ENCODE measurements at regions not wholly inside any gene's neighbourhood (a gene's known extent, or its start where the extent isn't known, plus 50 kb on each side); places are given as distances from the start of the nearest gene placed in this dataset.

DNA sequence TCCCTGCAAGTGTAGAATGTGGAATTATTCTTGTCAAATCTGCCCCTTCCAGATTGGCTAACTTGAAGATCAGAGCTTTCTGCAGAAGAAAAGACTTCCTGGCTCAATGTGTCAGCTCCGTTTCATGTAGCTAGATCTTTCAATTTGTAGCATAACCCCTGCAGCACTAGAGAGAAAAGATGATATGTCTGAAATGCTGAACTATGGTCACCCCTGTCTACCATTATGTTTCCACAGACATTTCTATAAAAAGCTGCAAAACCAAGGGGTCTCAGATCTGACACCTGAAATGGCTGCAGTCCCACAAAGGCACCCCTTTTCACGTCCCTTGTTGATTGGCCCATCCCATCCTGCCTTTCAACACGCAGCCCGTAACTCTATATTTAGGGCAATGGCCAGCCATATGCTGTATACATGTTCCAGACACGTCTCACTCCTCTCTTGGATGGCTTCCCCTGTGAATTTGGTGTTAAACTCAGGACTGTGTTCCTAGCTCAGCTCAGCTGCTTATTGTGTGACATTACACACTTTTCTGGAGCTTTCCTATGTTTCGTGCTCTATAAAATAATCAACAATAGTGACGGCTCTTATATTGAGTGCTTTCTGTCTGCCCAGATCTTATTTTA lies 648.6 kb upstream of the CELF2 start:
- Histone ChIP-seq H3K36me3 (ENCODE audit: insufficient read depth, low read depth, low read length) (no peaks in the 10 kb centered on the region), H3K9ac (ENCODE audit: low read depth, low read length) (no peak overlapping the region), H3K27me3 (ENCODE audit: insufficient read depth, low read length) (no peaks in the 10 kb centered on the region), H3K4me3 (ENCODE audit: low read length) (no peak overlapping the region), H3K9me3 (ENCODE audit: insufficient read depth, low read depth, low read length) (no peaks in the 10 kb centered on the region), H3K4me1 (ENCODE audit: insufficient read depth, low read length) (no peaks in the 10 kb centered on the region), H3K27ac (ENCODE audit: low read length) (no peak overlapping the region)

DNA sequence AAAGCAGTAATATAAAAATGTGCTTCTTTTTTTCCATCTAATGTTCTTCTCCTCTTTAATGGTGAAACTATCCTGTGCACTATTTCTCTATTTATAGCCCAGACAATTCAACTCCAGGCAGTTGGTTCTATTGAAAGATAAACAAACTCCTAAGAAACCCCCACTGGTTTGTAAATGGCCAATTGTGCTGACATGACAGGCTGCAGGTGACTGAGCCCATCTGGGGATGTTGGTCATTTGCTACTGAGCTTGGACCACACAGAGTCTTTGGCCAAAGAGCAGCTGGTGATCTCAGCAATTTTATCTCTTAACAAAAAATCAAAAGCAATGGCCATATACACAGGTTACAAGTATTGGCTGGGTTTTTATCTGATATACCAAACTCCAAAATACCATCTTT lies 631.8 kb upstream of the CELF2 start:
- H3K27ac ChIP-seq (ENCODE audit: low read length) = no peak overlapping the region
- no peaks in the 10 kb centered on the region for H3K36me3 ChIP-seq (ENCODE audit: insufficient read depth, low read depth, low read length)
- H3K4me1 ChIP-seq (ENCODE audit: insufficient read depth, low read length) = peaks cover 6% of the 10 kb centered on the region; the same call in 1 of the 2 replicates
- no peaks in the 10 kb centered on the region for H3K27me3 ChIP-seq (ENCODE audit: insufficient read depth, low read length)
- no peaks in the 10 kb centered on the region for H3K9me3 ChIP-seq (ENCODE audit: insufficient read depth, low read depth, low read length)
- H3K4me3 ChIP-seq (ENCODE audit: low read length) = no peak overlapping the region
- H3K9ac ChIP-seq (ENCODE audit: low read depth, low read length) = no peak overlapping the region

DNA sequence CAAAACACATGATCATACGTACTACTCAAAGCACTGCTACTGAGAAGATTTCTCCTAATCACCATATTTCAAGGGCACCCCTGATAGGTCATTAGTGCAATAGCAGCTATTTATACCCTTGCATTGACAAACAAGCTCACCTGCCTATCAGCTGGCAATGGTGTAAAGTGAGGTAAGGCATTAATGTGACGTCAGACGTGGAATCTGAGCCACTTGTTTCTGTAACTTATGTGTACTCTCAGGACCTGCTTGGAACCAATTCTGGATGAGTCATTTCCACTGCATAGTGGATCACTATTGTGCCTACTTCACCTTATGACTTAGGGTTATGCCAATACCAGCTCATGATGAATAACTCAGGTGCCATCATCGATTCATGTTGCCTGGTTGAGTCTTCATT lies 628.5 kb upstream of the CELF2 start:
- H3K36me3 ChIP-seq (ENCODE audit: insufficient read depth, low read depth, low read length) = no peaks in the 10 kb centered on the region
- H3K27ac ChIP-seq (ENCODE audit: low read length) = no peak overlapping the region
- H3K4me3 ChIP-seq (ENCODE audit: low read length) = no peak overlapping the region
- H3K27me3 ChIP-seq (ENCODE audit: insufficient read depth, low read length) = no peaks in the 10 kb centered on the region
- no peak overlapping the region for H3K9ac ChIP-seq (ENCODE audit: low read depth, low read length)
- no peaks in the 10 kb centered on the region for H3K9me3 ChIP-seq (ENCODE audit: insufficient read depth, low read depth, low read length)
- H3K4me1 ChIP-seq (ENCODE audit: insufficient read depth, low read length) = peaks cover 6% of the 10 kb centered on the region; the same call in 1 of the 2 replicates

DNA sequence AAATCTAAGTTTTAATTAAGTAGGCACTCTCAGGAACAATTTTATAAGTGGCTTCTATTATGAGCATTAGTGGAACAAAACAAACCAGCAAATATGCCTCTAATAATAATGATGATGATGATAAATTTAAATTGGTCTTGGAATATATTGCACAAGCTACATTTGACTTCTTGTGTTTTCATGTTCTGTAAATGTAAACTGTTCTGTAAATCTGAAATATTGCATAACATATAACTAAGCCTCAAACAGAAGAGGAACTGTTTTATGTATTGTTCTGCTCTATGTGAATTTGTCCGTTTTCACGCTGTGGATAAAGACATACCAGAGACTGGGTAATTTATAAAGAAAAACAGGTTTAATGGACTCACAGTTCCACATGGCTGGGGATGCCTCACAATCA lies 625.2 kb upstream of the CELF2 start:
- Histone ChIP-seq H3K9me3 (ENCODE audit: insufficient read depth, low read depth, low read length) (no peaks in the 10 kb centered on the region), H3K27ac (ENCODE audit: low read length) (no peak overlapping the region), H3K27me3 (ENCODE audit: insufficient read depth, low read length) (no peaks in the 10 kb centered on the region), H3K9ac (ENCODE audit: low read depth, low read length) (no peak overlapping the region), H3K36me3 (ENCODE audit: insufficient read depth, low read depth, low read length) (no peaks in the 10 kb centered on the region), H3K4me3 (ENCODE audit: low read length) (no peak overlapping the region), H3K4me1 (ENCODE audit: insufficient read depth, low read length) (no peaks in the 10 kb centered on the region)

DNA sequence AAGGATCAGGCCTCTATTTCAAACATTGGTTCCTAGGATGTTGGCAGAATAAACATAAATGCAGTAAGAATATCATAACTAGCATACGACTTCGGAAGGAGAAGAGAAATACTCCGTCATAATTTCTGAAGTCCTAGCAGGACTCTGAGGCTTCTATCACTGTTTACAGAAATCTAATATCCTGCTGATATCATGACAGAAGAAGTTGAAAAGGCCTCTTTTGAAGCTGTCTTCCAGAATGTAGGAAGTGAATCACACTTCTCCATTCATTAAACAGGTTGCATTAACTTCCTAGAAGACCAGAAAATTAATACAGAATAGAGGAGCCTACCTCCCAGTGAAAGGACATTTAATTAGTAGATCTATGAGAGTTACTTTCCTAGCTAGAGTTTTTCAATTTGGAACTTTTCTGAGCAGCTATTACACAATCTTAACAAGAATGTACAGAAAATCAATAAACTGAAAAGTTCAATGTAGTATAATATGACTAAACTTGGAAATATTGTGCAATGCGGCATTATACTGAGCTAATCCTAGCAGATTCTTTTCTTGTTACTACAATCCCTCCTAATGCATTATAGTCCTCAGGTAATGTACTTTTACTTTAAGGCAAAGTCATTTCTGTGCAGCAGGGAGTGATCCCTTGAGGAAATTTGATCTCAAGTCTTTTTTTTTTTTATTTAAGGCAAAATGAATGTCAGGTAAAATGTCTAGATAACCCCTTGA lies 622.6 kb upstream of the CELF2 start:
- Histone ChIP-seq H3K36me3 (ENCODE audit: insufficient read depth, low read depth, low read length) (no peaks in the 10 kb centered on the region), H3K4me3 (ENCODE audit: low read length) (no peak overlapping the region), H3K9ac (ENCODE audit: low read depth, low read length) (no peak overlapping the region), H3K27me3 (ENCODE audit: insufficient read depth, low read length) (no peaks in the 10 kb centered on the region), H3K4me1 (ENCODE audit: insufficient read depth, low read length) (no peaks in the 10 kb centered on the region), H3K27ac (ENCODE audit: low read length) (no peak overlapping the region), H3K9me3 (ENCODE audit: insufficient read depth, low read depth, low read length) (no peaks in the 10 kb centered on the region)

DNA sequence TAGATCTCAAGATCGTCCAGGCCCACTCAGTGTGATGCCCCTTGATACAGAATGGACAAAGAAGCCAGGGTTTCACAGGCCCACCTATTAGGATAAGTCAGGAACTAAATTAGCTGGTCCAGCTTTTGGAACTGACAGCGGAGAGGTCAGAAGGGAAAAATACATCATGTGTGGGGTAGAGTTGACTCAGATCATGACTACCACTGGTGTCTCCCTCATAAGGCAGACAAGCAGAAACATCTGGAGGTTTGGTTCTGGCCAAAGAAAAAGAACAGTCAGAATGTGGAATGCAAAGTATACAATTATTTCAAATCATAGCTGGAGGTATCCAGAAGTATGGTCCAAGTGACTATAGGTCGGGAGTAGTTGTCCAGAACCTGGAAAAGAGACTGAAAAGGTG lies 621.1 kb upstream of the CELF2 start:
- Histone ChIP-seq H3K4me1 (ENCODE audit: insufficient read depth, low read length) (no peaks in the 10 kb centered on the region), H3K27ac (ENCODE audit: low read length) (no peak overlapping the region), H3K9me3 (ENCODE audit: insufficient read depth, low read depth, low read length) (no peaks in the 10 kb centered on the region), H3K9ac (ENCODE audit: low read depth, low read length) (no peak overlapping the region), H3K4me3 (ENCODE audit: low read length) (no peak overlapping the region), H3K36me3 (ENCODE audit: insufficient read depth, low read depth, low read length) (no peaks in the 10 kb centered on the region), H3K27me3 (ENCODE audit: insufficient read depth, low read length) (no peaks in the 10 kb centered on the region)

DNA sequence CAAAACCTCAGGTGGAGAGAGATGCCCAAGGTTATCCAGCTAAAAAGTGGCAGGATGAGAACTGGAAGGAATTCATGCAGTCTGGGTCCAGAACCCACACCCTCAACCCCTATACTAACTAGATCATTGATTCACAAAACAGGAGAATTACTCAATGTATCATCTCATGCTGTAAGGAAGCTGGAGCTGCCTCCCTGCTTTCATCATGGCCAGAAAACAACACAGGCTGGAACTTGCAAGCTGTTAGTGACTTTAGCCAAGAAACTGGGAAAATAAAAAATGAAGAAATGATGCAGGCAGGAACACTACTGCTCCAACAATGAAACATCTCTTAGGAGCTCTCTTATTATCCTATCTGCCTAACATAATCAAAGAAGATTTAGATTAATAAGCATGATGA lies 619.8 kb upstream of the CELF2 start:
- no peaks in the 10 kb centered on the region for H3K27me3 ChIP-seq (ENCODE audit: insufficient read depth, low read length)
- no peaks in the 10 kb centered on the region for H3K4me1 ChIP-seq (ENCODE audit: insufficient read depth, low read length)
- H3K9me3 ChIP-seq (ENCODE audit: insufficient read depth, low read depth, low read length) = no peaks in the 10 kb centered on the region
- no peak overlapping the region for H3K27ac ChIP-seq (ENCODE audit: low read length)
- H3K36me3 ChIP-seq (ENCODE audit: insufficient read depth, low read depth, low read length) = no peaks in the 10 kb centered on the region
- no peak overlapping the region for H3K4me3 ChIP-seq (ENCODE audit: low read length)
- no peak overlapping the region for H3K9ac ChIP-seq (ENCODE audit: low read depth, low read length)

DNA sequence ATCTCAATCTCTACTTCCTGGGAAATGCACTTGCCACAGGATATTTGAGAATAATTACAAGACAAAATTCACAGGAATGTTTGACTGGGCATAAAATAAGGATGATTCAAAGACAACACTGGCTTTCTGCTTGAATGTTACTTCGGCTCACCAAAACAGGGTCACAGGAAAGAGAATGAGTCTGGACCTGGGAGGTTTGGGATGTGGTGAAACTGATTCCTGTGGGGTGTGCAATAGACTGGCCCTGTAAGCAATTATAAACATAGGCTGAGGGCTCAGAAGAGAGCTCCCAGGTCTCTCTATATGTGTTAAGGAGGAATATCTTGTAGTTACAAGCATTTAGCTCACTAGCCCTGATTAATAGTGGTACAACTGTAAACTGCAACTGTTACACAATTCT lies 613.9 kb upstream of the CELF2 start:
- Histone ChIP-seq H3K9ac (ENCODE audit: low read depth, low read length) (no peak overlapping the region), H3K4me3 (ENCODE audit: low read length) (no peak overlapping the region), H3K9me3 (ENCODE audit: insufficient read depth, low read depth, low read length) (no peaks in the 10 kb centered on the region), H3K27me3 (ENCODE audit: insufficient read depth, low read length) (no peaks in the 10 kb centered on the region), H3K4me1 (ENCODE audit: insufficient read depth, low read length) (no peaks in the 10 kb centered on the region), H3K27ac (ENCODE audit: low read length) (no peak overlapping the region), H3K36me3 (ENCODE audit: insufficient read depth, low read depth, low read length) (no peaks in the 10 kb centered on the region)

DNA sequence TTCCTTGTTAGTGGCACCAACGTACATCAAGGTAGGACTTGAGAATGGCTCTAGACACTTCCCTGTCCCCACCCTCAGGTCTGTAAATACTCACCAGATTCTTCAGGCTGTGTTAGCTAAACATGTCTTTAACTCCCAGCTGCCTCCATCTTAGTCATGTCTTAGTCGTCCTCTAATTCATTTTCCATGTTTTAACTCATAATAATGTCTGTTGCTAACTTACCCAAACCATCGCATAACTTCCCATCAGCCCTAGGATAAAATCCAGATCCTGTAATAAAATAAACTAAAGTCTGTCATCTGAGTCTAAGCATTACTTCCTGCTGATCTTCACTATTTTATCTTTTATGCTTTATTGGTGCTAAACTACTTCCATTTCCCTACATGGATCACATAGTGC lies 600.0 kb upstream of the CELF2 start:
- H3K9me3 ChIP-seq (ENCODE audit: insufficient read depth, low read depth, low read length) = no peaks in the 10 kb centered on the region
- no peak overlapping the region for H3K9ac ChIP-seq (ENCODE audit: low read depth, low read length)
- peaks cover 6% of the 10 kb centered on the region; the same call in 1 of the 2 replicates for H3K4me1 ChIP-seq (ENCODE audit: insufficient read depth, low read length)
- no peaks in the 10 kb centered on the region for H3K36me3 ChIP-seq (ENCODE audit: insufficient read depth, low read depth, low read length)
- H3K4me3 ChIP-seq (ENCODE audit: low read length) = no peak overlapping the region
- no peaks in the 10 kb centered on the region for H3K27me3 ChIP-seq (ENCODE audit: insufficient read depth, low read length)
- no peak overlapping the region for H3K27ac ChIP-seq (ENCODE audit: low read length)

DNA sequence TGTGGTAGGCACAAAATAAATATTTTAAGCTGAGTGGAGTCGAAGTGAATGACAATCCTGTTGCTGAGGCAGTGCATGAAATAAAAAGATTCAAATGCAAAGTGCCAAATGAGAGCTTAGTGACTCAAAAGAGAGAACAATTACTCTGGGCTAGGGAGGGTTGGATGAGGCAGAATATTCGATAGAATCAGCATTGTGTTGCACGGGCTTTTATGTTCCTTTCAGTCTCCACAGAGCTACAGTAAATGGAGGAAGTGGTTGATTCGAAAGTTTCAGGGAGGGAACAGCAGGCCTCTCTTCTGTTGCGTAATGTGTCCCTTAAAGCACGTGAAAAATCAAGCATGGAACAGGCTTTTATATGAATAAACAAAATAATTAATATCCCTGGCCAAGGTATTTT lies 599.3 kb upstream of the CELF2 start:
- Histone ChIP-seq H3K27ac (ENCODE audit: low read length) (no peak overlapping the region), H3K9ac (ENCODE audit: low read depth, low read length) (no peak overlapping the region), H3K36me3 (ENCODE audit: insufficient read depth, low read depth, low read length) (no peaks in the 10 kb centered on the region), H3K4me1 (ENCODE audit: insufficient read depth, low read length) (peaks cover 6% of the 10 kb centered on the region; the same call in 1 of the 2 replicates), H3K27me3 (ENCODE audit: insufficient read depth, low read length) (no peaks in the 10 kb centered on the region), H3K4me3 (ENCODE audit: low read length) (no peak overlapping the region), H3K9me3 (ENCODE audit: insufficient read depth, low read depth, low read length) (no peaks in the 10 kb centered on the region)

DNA sequence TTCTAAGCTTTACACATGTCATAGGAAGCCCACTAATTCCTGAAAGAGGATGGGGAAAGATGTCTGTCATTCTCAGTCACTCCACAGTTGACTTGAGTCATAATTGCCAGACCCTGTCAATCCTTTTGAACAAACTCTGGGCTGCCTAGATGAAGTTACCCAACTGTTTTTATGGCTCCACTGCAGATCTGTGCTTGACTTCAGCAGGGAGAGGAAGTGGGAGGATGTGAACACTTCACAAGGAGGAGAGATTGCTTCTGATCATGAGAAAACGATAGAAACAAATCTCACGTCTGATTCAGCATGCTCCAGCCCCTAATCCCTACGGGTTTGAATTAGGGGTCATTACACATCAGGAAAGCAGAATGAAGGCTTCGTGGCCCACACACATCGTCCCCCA lies 596.6 kb upstream of the CELF2 start:
- Histone ChIP-seq H3K9ac (ENCODE audit: low read depth, low read length) (no peak overlapping the region), H3K4me3 (ENCODE audit: low read length) (no peak overlapping the region), H3K27me3 (ENCODE audit: insufficient read depth, low read length) (no peaks in the 10 kb centered on the region), H3K36me3 (ENCODE audit: insufficient read depth, low read depth, low read length) (no peaks in the 10 kb centered on the region), H3K9me3 (ENCODE audit: insufficient read depth, low read depth, low read length) (no peaks in the 10 kb centered on the region), H3K4me1 (ENCODE audit: insufficient read depth, low read length) (peaks cover 6% of the 10 kb centered on the region; the same call in 1 of the 2 replicates), H3K27ac (ENCODE audit: low read length) (no peak overlapping the region)

DNA sequence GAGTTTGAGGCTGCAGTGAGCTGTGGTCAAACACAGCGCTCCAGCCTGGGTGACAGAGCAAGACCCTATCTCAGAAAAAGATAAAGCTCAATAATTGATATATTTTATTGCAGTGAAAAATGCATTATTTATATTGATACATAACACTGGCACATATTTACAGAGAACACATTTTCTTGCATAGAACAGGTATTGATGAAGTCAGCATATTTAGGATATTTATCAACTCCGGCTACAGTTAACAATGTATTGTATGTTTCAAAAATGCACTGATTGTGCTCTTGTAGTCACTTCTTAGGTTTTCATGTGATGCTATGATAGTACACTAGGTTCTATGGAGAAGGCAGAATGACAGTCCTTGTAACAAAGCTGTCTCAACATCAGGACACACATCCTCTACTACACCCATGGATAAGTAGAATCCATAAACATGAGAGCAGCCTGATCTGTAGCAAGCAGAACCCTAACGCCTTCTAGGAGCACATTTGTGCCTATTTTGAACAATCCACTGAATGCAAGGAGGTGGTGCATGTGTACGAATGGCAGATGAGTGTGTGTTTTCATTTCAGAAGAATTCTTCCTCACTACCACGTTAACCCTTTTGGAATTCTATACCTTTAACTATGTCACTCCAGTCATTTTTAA lies 586.1 kb upstream of the CELF2 start:
- H3K36me3 ChIP-seq (ENCODE audit: insufficient read depth, low read depth, low read length) = no peaks in the 10 kb centered on the region
- H3K9ac ChIP-seq (ENCODE audit: low read depth, low read length) = no peak overlapping the region
- no peak overlapping the region for H3K27ac ChIP-seq (ENCODE audit: low read length)
- H3K27me3 ChIP-seq (ENCODE audit: insufficient read depth, low read length) = no peaks in the 10 kb centered on the region
- no peak overlapping the region for H3K4me3 ChIP-seq (ENCODE audit: low read length)
- peaks cover 5% of the 10 kb centered on the region; the same call in 1 of the 2 replicates for H3K9me3 ChIP-seq (ENCODE audit: insufficient read depth, low read depth, low read length)
- no peaks in the 10 kb centered on the region for H3K4me1 ChIP-seq (ENCODE audit: insufficient read depth, low read length)
